GM12878 (cell line): ENCODE measurements at regions not wholly inside any gene's neighbourhood (a gene's known extent, or its start where the extent isn't known, plus 50 kb on each side); places are given as distances from the start of the nearest gene placed in this dataset.

Experiments used
- ATAC-seq: fragments of 200-7000 bp; cut with Tn5 transposase; 3 replicates; pipeline ENCODE4 v1.9.1; 2020; ENCODE audit warnings: mild to moderate bottlenecking, moderate library complexity
- BruUV-seq: library from RNA; stranded (reverse); fragments of 400-500 nt; replicated peaks from 2 replicates; lab custom pipeline; 2021; lab: Mats Ljungman, UMichigan
- CTCF ChIA-PET: fragments of 300-600 bp; sonication (Branson Sonifier 250); formaldehyde crosslinking; extraction: SDS; loops from one replicate; lab custom pipeline; 2021; ENCODE audit warnings: inconsistent platforms; lab: Yijun Ruan, JAX
- POLR2A ChIA-PET: fragments of 350-600 bp; formaldehyde crosslinking; extraction: SDS; loops from one replicate; lab custom pipeline; 2021; ENCODE audit warnings: inconsistent platforms; lab: Charles Lee
- RAD21 ChIA-PET: fragments of 300-600 bp; sonication (Branson Sonifier 250); formaldehyde crosslinking; loops from one replicate; lab custom pipeline; 2023; ENCODE audit warnings: antibody characterized with exemption; ENCODE audit not compliant: unreplicated experiment; lab: Charles Lee
- SMC1A ChIA-PET: fragments of 300-600 bp; sonication (Branson Sonifier 250); formaldehyde crosslinking; loops from one replicate; lab custom pipeline; 2023; ENCODE audit not compliant: unreplicated experiment, uncharacterized antibody; lab: Charles Lee
- DNase-seq: peaks from one replicate; pipeline ENCODE4 v3.0.0-alpha.2; 2011; ENCODE audit warnings: low read depth, low spot score
- FAIRE-seq: peaks from 3 replicates; lab custom pipeline; 2011; peaks lifted over from hg19 to GRCh38; lab: Jason Lieb, UNC
- H2AFZ ChIP-seq: 2 replicates; pipeline ENCODE4 v1.6.0; 2011; ENCODE audit warnings: low read depth, low read length, control low read depth; ENCODE audit not compliant: control insufficient read depth
- H3K27ac ChIP-seq: 2 replicates; pipeline ENCODE4 v1.5.1; 2011; ENCODE audit warnings: control low read depth; ENCODE audit not compliant: control insufficient read depth, insufficient read depth
- H3K27me3 ChIP-seq, 2 experiments: replicated peaks in 1 of 2; 2 replicates each; pipeline versions ENCODE4 v1.6.0 to v1.6.1; 2011; ENCODE audit warnings: low read length in 1 of 2; ENCODE audit not compliant: control insufficient read depth in 2 of 2, insufficient read depth in 2 of 2
- H3K36me3 ChIP-seq, 2 experiments: 2 replicates each; pipeline ENCODE4 v1.5.1; 2011; ENCODE audit warnings: low read length in 1 of 2; ENCODE audit not compliant: control insufficient read depth in 2 of 2, insufficient read depth in 2 of 2
- H3K4me1 ChIP-seq: 2 replicates; pipeline ENCODE4 v1.6.1; 2011; ENCODE audit warnings: mild to moderate bottlenecking, low read length, moderate library complexity, mixed read lengths; ENCODE audit not compliant: control insufficient read depth, insufficient read depth
- H3K4me2 ChIP-seq: 2 replicates; pipeline ENCODE4 v1.6.0; 2011; ENCODE audit warnings: control low read depth; ENCODE audit not compliant: control insufficient read depth, insufficient read depth
- H3K4me3 ChIP-seq: fragments of 200-600 bp; sonication (generic); 2 replicates; pipeline ENCODE4 v1.5.1; 2016
- H3K79me2 ChIP-seq: 2 replicates; pipeline ENCODE4 v1.6.0; 2011; ENCODE audit warnings: low read length; ENCODE audit not compliant: control insufficient read depth, insufficient read depth
- H3K9ac ChIP-seq: 2 replicates; pipeline ENCODE4 v1.8.0; 2011; ENCODE audit warnings: low read length, control low read depth, mixed read lengths; ENCODE audit not compliant: control insufficient read depth, insufficient read depth
- H3K9me3 ChIP-seq: replicated peaks from 3 replicates; pipeline ENCODE4 v1.5.1; 2011; ENCODE audit warnings: mild to moderate bottlenecking, low read length; ENCODE audit not compliant: control insufficient read depth, insufficient read depth
- H4K20me1 ChIP-seq: 2 replicates; pipeline ENCODE4 v1.6.0; 2011; ENCODE audit not compliant: control insufficient read depth, insufficient read depth
- BCL3 ChIP-seq: IDR thresholded peaks from 2 replicates; pipeline ENCODE4 v1.6.1; 2011; ENCODE audit warnings: borderline replicate concordance, low read depth, mild to moderate bottlenecking, moderate library complexity, low read length; ENCODE audit not compliant: insufficient read depth, poor library complexity, severe bottlenecking
- BMI1 ChIP-seq: fragments of 450-650 bp; IDR thresholded peaks from 2 replicates; pipeline ENCODE4 v1.6.1; 2016; ENCODE audit warnings: mild to moderate bottlenecking, moderate library complexity, borderline replicate concordance
- CHD2 ChIP-seq: IDR thresholded peaks from 2 replicates; pipeline ENCODE4 v1.6.1; 2011; ENCODE audit warnings: low read depth, low read length, improper control_type of control experiment, borderline replicate concordance
- FOS ChIP-seq: IDR thresholded peaks from 3 replicates; pipeline ENCODE4 v1.6.1; 2011; ENCODE audit warnings: borderline replicate concordance; ENCODE audit not compliant: insufficient read length; ENCODE audit errors: extremely low read depth
- MEF2B ChIP-seq: fragments of 450-650 bp; IDR thresholded peaks from 2 replicates; pipeline ENCODE4 v1.6.1; 2018; ENCODE audit warnings: mild to moderate bottlenecking, moderate library complexity; ENCODE audit not compliant: partially characterized antibody, poor library complexity, severe bottlenecking
- NR2C2 ChIP-seq: IDR thresholded peaks from 2 replicates; pipeline ENCODE4 v1.6.1; 2011; ENCODE audit warnings: borderline replicate concordance, low read depth; ENCODE audit not compliant: control insufficient read depth, insufficient read length
- PKNOX1 ChIP-seq: fragments of 450-650 bp; IDR thresholded peaks from 2 replicates; pipeline ENCODE4 v1.6.1; 2016; ENCODE audit warnings: mild to moderate bottlenecking
- RB1 ChIP-seq: fragments of 450-650 bp; formaldehyde crosslinking; IDR thresholded peaks from 2 replicates; pipeline ENCODE4 v1.6.1; 2017; ENCODE audit warnings: mild to moderate bottlenecking, borderline replicate concordance
- RELB ChIP-seq: fragments of 450-650 bp; IDR thresholded peaks from 2 replicates; pipeline ENCODE4 v1.6.1; 2017; ENCODE audit warnings: low read depth, mild to moderate bottlenecking, moderate library complexity
- RFX5 ChIP-seq: IDR thresholded peaks from 2 replicates; pipeline ENCODE4 v1.6.1; 2011; ENCODE audit warnings: low read depth, low read length, improper control_type of control experiment
- SMAD1 ChIP-seq: fragments of 450-650 bp; IDR thresholded peaks from 2 replicates; pipeline ENCODE4 v1.6.1; 2018; ENCODE audit warnings: mild to moderate bottlenecking, low read depth; ENCODE audit not compliant: partially characterized antibody
- SMC3 ChIP-seq: IDR thresholded peaks from 2 replicates; pipeline ENCODE4 v1.6.1; 2011; ENCODE audit warnings: low read length, improper control_type of control experiment, borderline replicate concordance
- TARDBP ChIP-seq: IDR thresholded peaks from 2 replicates; pipeline ENCODE4 v1.6.1; 2016; ENCODE audit warnings: borderline replicate concordance
- TCF12 ChIP-seq: IDR thresholded peaks from 2 replicates; pipeline ENCODE4 v1.6.1; 2011; ENCODE audit warnings: low read depth, mild to moderate bottlenecking, low read length
- WGBS: methylation state at CpG from one replicate; pipeline ENCODE4 v1.1.6; 2016; ENCODE audit warnings: low lambda C conversion rate; ENCODE audit not compliant: insufficient replicate concordance, insufficient coverage; ENCODE audit errors: missing lambda C conversion rate; 5-methylcytosine and 5-hydroxymethylcytosine counted together
- in situ Hi-C: fragments of 300-500 bp; cut with MboI; formaldehyde crosslinking; loops from 9 replicates; pipeline ENCODE4 v1.14.3; 2018; ENCODE audit warnings: mixed read lengths
- intact Hi-C: fragments of 100-400 bp; cut with micrococcal nuclease; formaldehyde crosslinking; loops from one replicate; pipeline ENCODE4 v1.14.2; 2022; ENCODE audit not compliant: unreplicated experiment

GRCh38 chr12:118524446-118524845 lies 148.1 kb downstream of the SUDS3 start (continued):
- TF ChIP-seq RELB (no peak), RFX5 (no peak)

GRCh38 chr12:118525216-118525615 lies 148.9 kb downstream of the SUDS3 start:
- FAIRE-seq, result no peak
- Histone ChIP-seq H3K27me3 (no peaks in the 10 kb centered on the region), H3K79me2 (no peaks in the 10 kb centered on the region), H3K27ac (no peak overlapping the region), H3K9me3 (no peaks in the 10 kb centered on the region), H3K9ac (no peak overlapping the region), H3K36me3 (no peaks in the 10 kb centered on the region), H3K4me2 (no peak overlapping the region), H3K4me3 (no peak overlapping the region), H2AFZ (no peak overlapping the region), H4K20me1 (no peaks in the 10 kb centered on the region), H3K4me1 (no peaks in the 10 kb centered on the region)
- DNase-seq, result no peak
- ChIA-PET POLR2A (interaction anchor here (0.6 kb wide), 1 partner anchor 141 kb away, joined by 6 read pairs; no protein-coding TSS in a partner anchor), SMC1A (no interaction called here), CTCF (no interaction called here), RAD21 (no interaction called here)
- TF ChIP-seq FOS (no peak), SMC3 (no peak), PKNOX1 (no peak), MEF2B (no peak), SMAD1 (no peak), BCL3 (no peak), TARDBP (no peak), NR2C2 (no peak), CHD2 (no peak), RB1 (no peak), TCF12 (no peak), BMI1 (no peak)
- 38% methylated on average over 2 of the region's 2 CpGs for WGBS
- in situ Hi-C loops, result no loop called here
- no peak for ATAC-seq
- intact Hi-C loops, result no loop called here
- BruUV-seq, result no TSS peak
